ENCODE measurements at regions not wholly inside any gene's neighbourhood (a gene's known extent, or its start where the extent isn't known, plus 50 kb on each side); places are given as distances from the start of the nearest gene placed in this dataset.

- ATAC-seq (replicated peaks in 1 of 4), result no peak
- Histone ChIP-seq H3K9me3 (peaks cover 6% of the 10 kb centered on the region), H3K27me3 (replicated peaks in 1 of 2; ENCODE audit: control insufficient read depth in 2 of 2, extremely low read depth in 1 of 2, insufficient read depth in 2 of 2, low read length in 1 of 2) (no peaks in the 10 kb centered on the region), H3K36me3 (ENCODE audit: control insufficient read depth in 2 of 2, extremely low read depth in 1 of 2, insufficient read depth in 1 of 2, low read length in 1 of 2) (no peaks in the 10 kb centered on the region), H3K4me3 (ENCODE audit: control insufficient read depth in 1 of 2, extremely low read depth in 1 of 2, low read length in 1 of 2) (no peak overlapping the region), H3K4me1 (ENCODE audit: control insufficient read depth in 1 of 2, extremely low read depth in 1 of 2, insufficient read depth in 2 of 2, low read length in 2 of 2) (no peaks in the 10 kb centered on the region), H3K27ac (ENCODE audit: low read length) (no peak overlapping the region)
- ChIA-PET POLR2A (no interaction called here), CTCF (no interaction called here)
- no peak overlapping the region for H3K4me3 Mint-ChIP-seq
- no peak overlapping the region for H3K27ac Mint-ChIP-seq
- H3K27me3 Mint-ChIP-seq, result no peaks in the 10 kb centered on the region
- H3K36me3 Mint-ChIP-seq, result peaks cover 2% of the 10 kb centered on the region
- peaks cover 0 to 28% (median 12%) of the 10 kb centered on the region in 3 donors for H3K9me3 Mint-ChIP-seq
- no CpG with 5 or more reads among the region's 1 CpG for WGBS (ENCODE audit: insufficient coverage)
- no peaks in the 10 kb centered on the region for H3K4me1 Mint-ChIP-seq
- DNase-seq, result no peak
Measured at GRCh38 chr12:46500673-46501072, 128.1 kb upstream of the SLC38A2 start.

GRCh38 chr12:46499901-46500300, 127.3 kb upstream of the SLC38A2 start:
- H3K9me3 ChIP-seq, result peaks cover 4% of the 10 kb centered on the region
- Mint-ChIP-seq H3K36me3 (peaks cover 2% of the 10 kb centered on the region), H3K27ac (no peak overlapping the region), H3K4me1 (no peaks in the 10 kb centered on the region), H3K4me3 (no peak overlapping the region), H3K9me3 (peaks cover 0 to 20% (median 12%) of the 10 kb centered on the region in 3 donors), H3K27me3 (no peaks in the 10 kb centered on the region)
- POLR2A ChIA-PET, result no interaction called here
- no peaks in the 10 kb centered on the region for H3K36me3 ChIP-seq (ENCODE audit: control insufficient read depth in 2 of 2, extremely low read depth in 1 of 2, insufficient read depth in 1 of 2, low read length in 1 of 2)
- WGBS (ENCODE audit: insufficient coverage), result no CpG with 5 or more reads among the region's 2 CpGs
- H3K4me3 ChIP-seq (ENCODE audit: control insufficient read depth in 1 of 2, extremely low read depth in 1 of 2, low read length in 1 of 2), result no peak overlapping the region
- no peak for DNase-seq
- no peak for ATAC-seq (replicated peaks in 1 of 4)
- H3K4me1 ChIP-seq (ENCODE audit: control insufficient read depth in 1 of 2, extremely low read depth in 1 of 2, insufficient read depth in 2 of 2, low read length in 2 of 2), result no peaks in the 10 kb centered on the region
- H3K27ac ChIP-seq (ENCODE audit: low read length), result no peak overlapping the region
- H3K27me3 ChIP-seq (replicated peaks in 1 of 2; ENCODE audit: control insufficient read depth in 2 of 2, extremely low read depth in 1 of 2, insufficient read depth in 2 of 2, low read length in 1 of 2), result no peaks in the 10 kb centered on the region
- CTCF ChIA-PET, result no interaction called here

DNA sequence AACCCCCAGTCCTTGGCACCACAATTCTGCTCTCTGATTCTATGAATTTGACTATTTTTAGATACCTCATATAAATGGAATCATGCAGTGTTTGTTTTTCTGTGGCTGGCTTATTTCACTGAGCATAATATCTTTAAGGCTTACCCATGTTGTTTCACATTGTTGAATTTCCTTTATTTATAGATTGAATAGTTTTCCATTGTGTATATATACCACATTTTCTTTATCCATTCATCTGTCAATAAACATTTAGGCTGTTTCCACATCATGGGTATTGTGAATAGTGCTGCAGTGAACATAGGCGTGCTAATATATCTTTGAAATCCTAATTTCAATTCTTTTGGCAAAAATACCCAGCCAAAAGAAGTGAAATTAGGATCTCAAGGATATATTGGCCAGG, 126.7 kb upstream of the SLC38A2 start:
- no peaks in the 10 kb centered on the region for H3K4me1 Mint-ChIP-seq
- H3K36me3 Mint-ChIP-seq, result peaks cover 2% of the 10 kb centered on the region
- CTCF ChIA-PET, result no interaction called here
- no peak overlapping the region for H3K4me3 ChIP-seq (ENCODE audit: control insufficient read depth in 1 of 2, extremely low read depth in 1 of 2, low read length in 1 of 2)
- no peaks in the 10 kb centered on the region for H3K27me3 ChIP-seq (replicated peaks in 1 of 2; ENCODE audit: control insufficient read depth in 2 of 2, extremely low read depth in 1 of 2, insufficient read depth in 2 of 2, low read length in 1 of 2)
- H3K4me3 Mint-ChIP-seq, result no peak overlapping the region
- POLR2A ChIA-PET, result no interaction called here
- ATAC-seq (replicated peaks in 1 of 4), result no peak
- DNase-seq, result no peak
- H3K9me3 Mint-ChIP-seq, result peaks cover 0 to 20% (median 12%) of the 10 kb centered on the region in 3 donors
- WGBS (ENCODE audit: insufficient coverage), result 100% methylated on average over 1 of the region's 1 CpG
- no peaks in the 10 kb centered on the region for H3K4me1 ChIP-seq (ENCODE audit: control insufficient read depth in 1 of 2, extremely low read depth in 1 of 2, insufficient read depth in 2 of 2, low read length in 2 of 2)
- H3K36me3 ChIP-seq (ENCODE audit: control insufficient read depth in 2 of 2, extremely low read depth in 1 of 2, insufficient read depth in 1 of 2, low read length in 1 of 2), result no peaks in the 10 kb centered on the region
- no peaks in the 10 kb centered on the region for H3K27me3 Mint-ChIP-seq
- H3K27ac ChIP-seq (ENCODE audit: low read length), result no peak overlapping the region
- no peak overlapping the region for H3K27ac Mint-ChIP-seq
- H3K9me3 ChIP-seq, result peaks cover 4% of the 10 kb centered on the region

DNA sequence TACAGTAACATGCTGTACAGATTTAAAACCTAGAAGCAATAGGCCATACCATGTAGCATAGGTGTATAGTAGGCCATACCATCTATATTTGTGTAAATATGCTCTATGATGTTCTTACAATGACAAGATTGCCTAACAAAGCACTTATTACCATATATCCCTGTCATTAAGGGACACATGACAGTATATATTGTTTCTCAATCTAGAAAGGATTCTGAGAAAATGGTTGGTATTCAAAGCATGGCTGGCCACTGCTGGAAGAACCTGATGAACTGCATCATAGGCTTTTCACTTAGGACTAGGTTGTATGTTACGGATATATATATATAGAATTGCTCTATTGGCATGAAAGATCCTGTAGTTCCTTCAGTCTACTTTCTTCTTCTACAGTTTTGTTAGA, 125.2 kb upstream of the SLC38A2 start:
- Mint-ChIP-seq H3K36me3 (peaks cover 2% of the 10 kb centered on the region), H3K4me1 (no peaks in the 10 kb centered on the region), H3K27ac (no peak overlapping the region), H3K27me3 (no peaks in the 10 kb centered on the region), H3K4me3 (no peak overlapping the region), H3K9me3 (peaks cover 3 to 11% (median 10%) of the 10 kb centered on the region in 3 donors)
- Histone ChIP-seq H3K9me3 (peaks cover 2% of the 10 kb centered on the region), H3K27me3 (replicated peaks in 1 of 2; ENCODE audit: control insufficient read depth in 2 of 2, extremely low read depth in 1 of 2, insufficient read depth in 2 of 2, low read length in 1 of 2) (no peaks in the 10 kb centered on the region), H3K27ac (ENCODE audit: low read length) (no peak overlapping the region), H3K4me1 (ENCODE audit: control insufficient read depth in 1 of 2, extremely low read depth in 1 of 2, insufficient read depth in 2 of 2, low read length in 2 of 2) (no peaks in the 10 kb centered on the region), H3K36me3 (ENCODE audit: control insufficient read depth in 2 of 2, extremely low read depth in 1 of 2, insufficient read depth in 1 of 2, low read length in 1 of 2) (no peaks in the 10 kb centered on the region), H3K4me3 (ENCODE audit: control insufficient read depth in 1 of 2, extremely low read depth in 1 of 2, low read length in 1 of 2) (no peak overlapping the region)
- DNase-seq, result no peak
- POLR2A ChIA-PET, result no interaction called here
- no CpG with 5 or more reads among the region's 1 CpG for WGBS (ENCODE audit: insufficient coverage)
- CTCF ChIA-PET, result no interaction called here
- ATAC-seq (replicated peaks in 1 of 4), result no peak

GRCh38 chr12:46494424-46494823, 121.9 kb upstream of the SLC38A2 start:
- ChIA-PET POLR2A (no interaction called here), CTCF (no interaction called here)
- no peaks in the 10 kb centered on the region for H3K4me1 ChIP-seq (ENCODE audit: control insufficient read depth in 1 of 2, extremely low read depth in 1 of 2, insufficient read depth in 2 of 2, low read length in 2 of 2)
- no CpG with 5 or more reads among the region's 1 CpG for WGBS (ENCODE audit: insufficient coverage)
- no peak overlapping the region for H3K4me3 ChIP-seq (ENCODE audit: control insufficient read depth in 1 of 2, extremely low read depth in 1 of 2, low read length in 1 of 2)
- no peak for DNase-seq
- no peaks in the 10 kb centered on the region for H3K36me3 ChIP-seq (ENCODE audit: control insufficient read depth in 2 of 2, extremely low read depth in 1 of 2, insufficient read depth in 1 of 2, low read length in 1 of 2)
- no peaks in the 10 kb centered on the region for H3K9me3 ChIP-seq
- Mint-ChIP-seq H3K4me3 (no peak overlapping the region), H3K9me3 (peaks cover 0 to 3% (median 0%) of the 10 kb centered on the region in 3 donors), H3K36me3 (no peaks in the 10 kb centered on the region), H3K4me1 (no peaks in the 10 kb centered on the region), H3K27ac (no peak overlapping the region), H3K27me3 (no peaks in the 10 kb centered on the region)
- no peak overlapping the region for H3K27ac ChIP-seq (ENCODE audit: low read length)
- no peak for ATAC-seq (replicated peaks in 1 of 4)
- H3K27me3 ChIP-seq (replicated peaks in 1 of 2; ENCODE audit: control insufficient read depth in 2 of 2, extremely low read depth in 1 of 2, insufficient read depth in 2 of 2, low read length in 1 of 2), result no peaks in the 10 kb centered on the region

GRCh38 chr12:46493834-46494181, 121.2 kb upstream of the SLC38A2 start:
- Mint-ChIP-seq H3K9me3 (peaks cover 0 to 3% (median 0%) of the 10 kb centered on the region in 3 donors), H3K27ac (no peak overlapping the region), H3K4me1 (no peaks in the 10 kb centered on the region), H3K4me3 (no peak overlapping the region), H3K36me3 (no peaks in the 10 kb centered on the region), H3K27me3 (no peaks in the 10 kb centered on the region)
- H3K27me3 ChIP-seq (replicated peaks in 1 of 2; ENCODE audit: control insufficient read depth in 2 of 2, extremely low read depth in 1 of 2, insufficient read depth in 2 of 2, low read length in 1 of 2), result no peaks in the 10 kb centered on the region
- DNase-seq (no peak), ATAC-seq (replicated peaks in 1 of 4) (no peak)
- no peaks in the 10 kb centered on the region for H3K4me1 ChIP-seq (ENCODE audit: control insufficient read depth in 1 of 2, extremely low read depth in 1 of 2, insufficient read depth in 2 of 2, low read length in 2 of 2)
- H3K9me3 ChIP-seq, result no peaks in the 10 kb centered on the region
- no peak overlapping the region for H3K27ac ChIP-seq (ENCODE audit: low read length)
- CTCF ChIA-PET, result no interaction called here
- no peak overlapping the region for H3K4me3 ChIP-seq (ENCODE audit: control insufficient read depth in 1 of 2, extremely low read depth in 1 of 2, low read length in 1 of 2)
- H3K36me3 ChIP-seq (ENCODE audit: control insufficient read depth in 2 of 2, extremely low read depth in 1 of 2, insufficient read depth in 1 of 2, low read length in 1 of 2), result no peaks in the 10 kb centered on the region
- POLR2A ChIA-PET, result no interaction called here
- no CpG with 5 or more reads among the region's 4 CpGs for WGBS (ENCODE audit: insufficient coverage)

DNA sequence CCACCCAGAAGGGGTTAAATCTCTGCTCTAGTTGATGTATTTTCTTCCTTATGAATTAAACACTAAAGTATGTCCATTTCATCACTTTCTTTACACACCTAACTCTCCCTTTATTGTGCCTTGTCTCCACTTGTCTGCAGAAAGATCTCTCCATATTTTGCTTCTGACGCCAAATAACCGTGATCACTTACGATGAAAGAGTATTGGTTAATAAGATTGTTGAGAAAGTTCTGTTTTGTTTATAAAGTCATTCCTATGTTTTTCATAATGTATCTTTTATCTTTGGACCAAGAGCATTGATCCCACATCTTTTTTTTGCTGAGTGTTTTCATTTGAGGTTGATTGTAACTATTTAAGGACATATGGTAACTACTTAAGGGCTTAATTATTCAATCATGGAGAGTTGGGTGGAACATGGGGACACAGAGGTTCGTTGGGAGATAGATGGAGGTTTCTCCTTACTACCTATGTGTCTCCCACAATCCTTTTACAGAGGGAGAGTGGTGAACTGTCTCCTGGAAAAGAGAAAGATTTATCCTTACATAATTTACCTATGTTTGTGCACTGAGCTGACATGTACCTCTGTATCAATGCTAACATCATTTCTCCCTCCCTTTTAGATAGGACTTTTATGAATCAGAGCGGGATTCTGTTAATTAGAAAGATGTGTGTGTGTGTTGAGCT, 120.7 kb upstream of the SLC38A2 start:
- H3K27me3 Mint-ChIP-seq, result no peaks in the 10 kb centered on the region
- H3K27me3 ChIP-seq (replicated peaks in 1 of 2; ENCODE audit: control insufficient read depth in 2 of 2, extremely low read depth in 1 of 2, insufficient read depth in 2 of 2, low read length in 1 of 2), result no peaks in the 10 kb centered on the region
- ATAC-seq (replicated peaks in 1 of 4), result no peak
- no peaks in the 10 kb centered on the region for H3K36me3 ChIP-seq (ENCODE audit: control insufficient read depth in 2 of 2, extremely low read depth in 1 of 2, insufficient read depth in 1 of 2, low read length in 1 of 2)
- H3K27ac Mint-ChIP-seq, result no peak overlapping the region
- ChIA-PET CTCF (interaction anchor here in 1 of 2 donors (0.6 kb wide), 1 partner anchor 173 kb away, joined by 3 read pairs; no protein-coding TSS in a partner anchor), POLR2A (no interaction called here)
- no peak overlapping the region for H3K27ac ChIP-seq (ENCODE audit: low read length)
- H3K36me3 Mint-ChIP-seq, result no peaks in the 10 kb centered on the region
- H3K4me1 ChIP-seq (ENCODE audit: control insufficient read depth in 1 of 2, extremely low read depth in 1 of 2, insufficient read depth in 2 of 2, low read length in 2 of 2), result no peaks in the 10 kb centered on the region
- no peak for DNase-seq
- H3K9me3 Mint-ChIP-seq, result peaks cover 0 to 3% (median 0%) of the 10 kb centered on the region in 3 donors
- no peaks in the 10 kb centered on the region for H3K9me3 ChIP-seq
- WGBS (ENCODE audit: insufficient coverage), result no CpG with 5 or more reads among the region's 5 CpGs
- H3K4me1 Mint-ChIP-seq, result no peaks in the 10 kb centered on the region
- H3K4me3 Mint-ChIP-seq, result no peak overlapping the region
- no peak overlapping the region for H3K4me3 ChIP-seq (ENCODE audit: control insufficient read depth in 1 of 2, extremely low read depth in 1 of 2, low read length in 1 of 2)
